NCI-H510A (cell line): ENCODE measurements at regions not wholly inside any gene's neighbourhood (a gene's known extent, or its start where the extent isn't known, plus 50 kb on each side); places are given as distances from the start of the nearest gene placed in this dataset.

Source experiments
- DNase-seq: peaks from one replicate; lab custom pipeline; 2025; lab: John Stamatoyannopoulos, UW

- no peak for DNase-seq
Observed at GRCh38 chr7:34603711-34604444, 54.1 kb upstream of the NPSR1 start.
